Smooth muscle cell (in vitro differentiated cells): ENCODE measurements at regions not wholly inside any gene's neighbourhood (a gene's known extent, or its start where the extent isn't known, plus 50 kb on each side); places are given as distances from the start of the nearest gene placed in this dataset.

ENCODE experiments used
- DNase-seq: peaks from one replicate; lab custom pipeline; 2025; ENCODE audit not compliant: unreplicated experiment; lab: John Stamatoyannopoulos, UW
- H2AFZ ChIP-seq: fragments of 200-600 bp; sonication (generic); 2 replicates; pipeline ENCODE4 v1.6.0; 2016; ENCODE audit warnings: antibody characterized with exemption, low read depth, mild to moderate bottlenecking
- H3F3A ChIP-seq: fragments of 200-600 bp; sonication (generic); 2 replicates; pipeline ENCODE4 v1.6.0; 2017; ENCODE audit warnings: antibody characterized with exemption, low read depth
- H3K27ac ChIP-seq: fragments of 200-600 bp; sonication (generic); 2 replicates; pipeline ENCODE4 v1.5.1; 2016; ENCODE audit warnings: low read depth, mild to moderate bottlenecking
- H3K27me3 ChIP-seq: fragments of 200-600 bp; sonication (generic); 2 replicates; pipeline ENCODE4 v1.6.1; 2016; ENCODE audit warnings: low read depth, mild to moderate bottlenecking
- H3K36me3 ChIP-seq: fragments of 200-600 bp; sonication (generic); 2 replicates; pipeline ENCODE4 v1.5.1; 2016; ENCODE audit warnings: low read depth
- H3K4me1 ChIP-seq: fragments of 200-600 bp; sonication (generic); 2 replicates; pipeline ENCODE4 v1.5.1; 2016; ENCODE audit warnings: low read depth
- H3K4me2 ChIP-seq: fragments of 200-600 bp; sonication (generic); 2 replicates; pipeline ENCODE4 v1.6.0; 2016; ENCODE audit warnings: mild to moderate bottlenecking
- H3K4me3 ChIP-seq: fragments of 200-600 bp; sonication (generic); 2 replicates; pipeline ENCODE4 v1.5.1; 2016; ENCODE audit warnings: mild to moderate bottlenecking
- H3K79me2 ChIP-seq: fragments of 200-600 bp; sonication (generic); 2 replicates; pipeline ENCODE4 v1.6.0; 2016; ENCODE audit warnings: low read depth, mild to moderate bottlenecking
- H3K9ac ChIP-seq: fragments of 200-600 bp; sonication (generic); 2 replicates; pipeline ENCODE4 v1.6.0; 2016; ENCODE audit warnings: low read depth
- H3K9me3 ChIP-seq: fragments of 200-600 bp; sonication (generic); replicated peaks from 2 replicates; pipeline ENCODE4 v1.5.1; 2016; ENCODE audit warnings: low read depth
- H4K20me1 ChIP-seq: fragments of 200-600 bp; sonication (generic); 2 replicates; pipeline ENCODE4 v1.6.0; 2016; ENCODE audit warnings: low read depth
- CTCF ChIP-seq: fragments of 200-600 bp; sonication (generic); IDR thresholded peaks from 2 replicates; pipeline ENCODE4 v1.5.1; 2017; ENCODE audit warnings: borderline replicate concordance, mild to moderate bottlenecking, antibody characterized with exemption; ENCODE audit not compliant: insufficient read depth, poor library complexity, severe bottlenecking
- WGBS: methylation state at CpG from one replicate; pipeline ENCODE4 v1.1.7; 2016; ENCODE audit warnings: low lambda C conversion rate; 5-methylcytosine and 5-hydroxymethylcytosine counted together

- Histone ChIP-seq H3K4me3 (no peak overlapping the region), H4K20me1 (no peaks in the 10 kb centered on the region), H3K4me2 (no peak overlapping the region), H3K27me3 (no peaks in the 10 kb centered on the region), H3K9ac (no peak overlapping the region), H3K9me3 (no peaks in the 10 kb centered on the region), H3K27ac (no peak overlapping the region), H3K36me3 (no peaks in the 10 kb centered on the region), H2AFZ (no peak overlapping the region), H3F3A (no peaks in the 10 kb centered on the region), H3K79me2 (no peaks in the 10 kb centered on the region), H3K4me1 (no peaks in the 10 kb centered on the region)
- 87% methylated on average over 8 of the region's 8 CpGs for WGBS
- DNase-seq: no peak
- TF ChIP-seq CTCF: no peak
These were observed 315.7 kb upstream of the C11orf87 start for GRCh38 chr11:109106151-109106906.

- no peak overlapping the region for H2AFZ ChIP-seq
- no peak for TF ChIP-seq CTCF
These were observed 312.8 kb upstream of the C11orf87 start for GRCh38 chr11:109109150-109109549.

GRCh38 chr11:109109571-109110315, 312.2 kb upstream of the C11orf87 start:
- no peak overlapping the region for H2AFZ ChIP-seq
- H3K27me3 ChIP-seq: no peaks in the 10 kb centered on the region
- H3F3A ChIP-seq: no peaks in the 10 kb centered on the region
- no peak for TF ChIP-seq CTCF
- H3K79me2 ChIP-seq: no peaks in the 10 kb centered on the region
- no peak for DNase-seq
- H3K9me3 ChIP-seq: no peaks in the 10 kb centered on the region
- H3K4me2 ChIP-seq: peak overlapping the region; percentile 22
- no peak overlapping the region for H3K9ac ChIP-seq
- H3K36me3 ChIP-seq: no peaks in the 10 kb centered on the region
- H4K20me1 ChIP-seq: no peaks in the 10 kb centered on the region
- H3K27ac ChIP-seq: no peak overlapping the region
- H3K4me1 ChIP-seq: peaks cover 3% of the 10 kb centered on the region
- no peak overlapping the region for H3K4me3 ChIP-seq
- WGBS: 77% methylated on average over 5 of the region's 5 CpGs

More at GRCh38 chr11:109109150-109109549, 312.8 kb upstream of the C11orf87 start:
- Histone ChIP-seq H4K20me1 (no peaks in the 10 kb centered on the region), H3K27me3 (no peaks in the 10 kb centered on the region), H3K9me3 (no peaks in the 10 kb centered on the region), H3K4me2 (peak overlapping the region; percentile 22), H3K79me2 (no peaks in the 10 kb centered on the region), H3K27ac (no peak overlapping the region), H3K9ac (no peak overlapping the region), H3K4me1 (peaks cover 3% of the 10 kb centered on the region), H3K4me3 (no peak overlapping the region), H3F3A (no peaks in the 10 kb centered on the region), H3K36me3 (no peaks in the 10 kb centered on the region)
- 64% methylated on average over 3 of the region's 3 CpGs for WGBS
- DNase-seq: no peak

GRCh38 chr11:109112261-109112660, 309.7 kb upstream of the C11orf87 start:
- no peaks in the 10 kb centered on the region for H3K36me3 ChIP-seq
- no peaks in the 10 kb centered on the region for H4K20me1 ChIP-seq
- H3K27ac ChIP-seq: no peak overlapping the region
- no peaks in the 10 kb centered on the region for H3K27me3 ChIP-seq
- no peak overlapping the region for H3K4me3 ChIP-seq
- H3F3A ChIP-seq: no peaks in the 10 kb centered on the region
- WGBS: 43% methylated on average over 2 of the region's 2 CpGs
- peaks cover 3% of the 10 kb centered on the region for H3K4me1 ChIP-seq
- H3K79me2 ChIP-seq: no peaks in the 10 kb centered on the region
- no peak overlapping the region for H3K4me2 ChIP-seq
- no peak for TF ChIP-seq CTCF
- DNase-seq: no peak
- no peak overlapping the region for H3K9ac ChIP-seq
- no peak overlapping the region for H2AFZ ChIP-seq
- H3K9me3 ChIP-seq: no peaks in the 10 kb centered on the region
